ENCODE measurements at regions not wholly inside any gene's neighbourhood (a gene's known extent, or its start where the extent isn't known, plus 50 kb on each side); places are given as distances from the start of the nearest gene placed in this dataset.

GRCh38 chr14:65827520-65827919 lies 415.0 kb downstream of the FUT8 start:
- TF ChIP-seq POLR2A (IDR thresholded peaks at IDR 0.05) (no peak), CTCF (IDR thresholded peaks at IDR 0.05) (no peak)
